ENCODE measurements at regions not wholly inside any gene's neighbourhood (a gene's known extent, or its start where the extent isn't known, plus 50 kb on each side); places are given as distances from the start of the nearest gene placed in this dataset.

DNA sequence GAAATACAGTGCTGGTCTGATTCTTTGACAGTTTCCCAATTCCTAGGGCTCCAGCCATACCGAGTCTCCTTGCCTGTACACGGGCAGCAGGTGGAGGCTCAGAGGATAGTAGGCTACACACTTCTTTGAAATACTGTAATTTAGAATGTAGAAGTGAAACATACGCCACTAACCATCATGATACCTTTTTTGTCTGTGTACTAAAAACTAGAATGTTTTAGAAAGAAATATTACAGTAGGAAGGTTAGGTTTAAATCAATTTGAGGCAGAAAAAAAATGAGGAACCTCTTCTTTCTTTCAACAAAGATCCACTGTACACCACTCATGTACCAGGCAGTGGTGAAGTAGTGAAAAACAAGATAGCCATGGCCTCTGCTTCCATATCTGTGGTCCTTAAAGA, 354.7 kb downstream of the MCTP2 start:
- peaks cover 14% of the 10 kb centered on the region for H3K36me3 Mint-ChIP-seq (ENCODE audit: low read depth)
- peak overlapping the region; percentile 64 for H3K4me3 Mint-ChIP-seq
- H3K27ac Mint-ChIP-seq = peak overlapping the region; percentile 81
- H3K27me3 Mint-ChIP-seq (ENCODE audit: low read depth) = peaks cover 73% of the 10 kb centered on the region
- peaks cover 7% of the 10 kb centered on the region for H3K9me3 Mint-ChIP-seq
- H3K4me1 Mint-ChIP-seq (ENCODE audit: low read depth) = peaks cover 58% of the 10 kb centered on the region

DNA sequence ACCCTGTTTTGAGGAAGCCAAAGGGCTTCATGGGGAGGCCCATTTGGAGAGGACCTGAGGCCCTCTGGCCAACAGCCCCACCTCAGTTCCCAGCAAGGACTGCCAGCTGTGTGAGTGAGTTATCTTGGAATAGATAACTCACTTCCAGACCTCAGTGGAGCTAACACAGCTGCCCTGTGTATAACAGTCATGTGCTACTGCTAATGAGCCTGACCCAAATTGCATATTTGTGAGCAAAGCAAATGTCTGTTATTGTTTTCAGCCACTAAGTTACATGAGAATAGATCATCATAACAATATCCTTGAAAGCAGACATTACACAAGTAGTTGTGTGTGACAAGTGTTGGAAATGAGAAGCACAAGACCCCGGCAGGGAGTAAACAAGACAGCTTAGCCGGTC, 355.8 kb downstream of the MCTP2 start:
- Mint-ChIP-seq H3K27me3 (ENCODE audit: low read depth) (peaks cover 66% of the 10 kb centered on the region), H3K4me3 (no peak overlapping the region), H3K27ac (no peak overlapping the region), H3K4me1 (ENCODE audit: low read depth) (peaks cover 54% of the 10 kb centered on the region), H3K36me3 (ENCODE audit: low read depth) (peaks cover 14% of the 10 kb centered on the region), H3K9me3 (peaks cover 7% of the 10 kb centered on the region)

DNA sequence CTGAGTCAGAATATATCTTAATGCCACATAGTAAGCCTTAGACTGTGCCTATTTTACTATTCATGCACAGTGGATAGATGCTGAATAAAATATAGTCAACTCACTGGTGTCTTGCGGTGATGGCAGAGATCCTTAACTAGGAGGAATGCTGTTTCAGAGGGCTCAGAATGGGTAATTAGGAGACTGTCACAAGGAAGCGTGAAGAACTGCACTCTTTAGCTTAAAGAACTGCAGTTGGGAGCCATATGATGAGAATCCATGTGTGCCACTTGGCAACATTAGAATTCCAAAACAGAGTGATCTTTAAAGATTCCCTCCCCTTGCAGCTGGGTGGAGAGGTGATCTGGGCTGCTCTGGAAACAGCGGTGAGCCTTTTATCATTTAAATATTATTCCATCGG, 357.6 kb downstream of the MCTP2 start:
- Mint-ChIP-seq H3K4me3 (no peak overlapping the region), H3K27me3 (ENCODE audit: low read depth) (peaks cover 67% of the 10 kb centered on the region), H3K27ac (no peak overlapping the region), H3K36me3 (ENCODE audit: low read depth) (peaks cover 16% of the 10 kb centered on the region), H3K4me1 (ENCODE audit: low read depth) (peaks cover 43% of the 10 kb centered on the region), H3K9me3 (peaks cover 10% of the 10 kb centered on the region)

DNA sequence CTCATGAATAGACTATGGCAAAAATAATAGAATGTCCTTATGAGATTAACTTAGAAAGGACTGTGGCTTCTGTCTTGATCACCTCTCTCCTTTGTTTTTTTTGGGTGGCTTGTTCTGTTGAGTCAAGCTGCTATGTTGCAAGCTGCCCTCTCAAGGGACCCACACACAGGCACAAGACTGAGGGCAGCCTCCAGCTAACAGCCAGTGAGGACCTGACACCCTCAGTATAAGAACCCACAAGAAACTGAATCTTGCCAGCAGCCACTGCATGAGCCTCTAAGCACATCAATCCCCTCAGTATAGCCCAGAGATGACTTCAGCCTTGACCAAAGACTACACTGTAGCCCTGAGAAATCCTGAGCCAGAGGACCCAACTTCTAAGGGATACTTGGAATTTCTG, 361.1 kb downstream of the MCTP2 start:
- Mint-ChIP-seq H3K4me1 (ENCODE audit: low read depth) (peaks cover 13% of the 10 kb centered on the region), H3K4me3 (no peak overlapping the region), H3K27ac (no peak overlapping the region), H3K27me3 (ENCODE audit: low read depth) (peaks cover 77% of the 10 kb centered on the region), H3K36me3 (ENCODE audit: low read depth) (peaks cover 7% of the 10 kb centered on the region), H3K9me3 (peaks cover 3% of the 10 kb centered on the region)

- Mint-ChIP-seq H3K27ac (no peak overlapping the region), H3K36me3 (ENCODE audit: low read depth) (peaks cover 2% of the 10 kb centered on the region), H3K4me1 (ENCODE audit: low read depth) (peaks cover 9% of the 10 kb centered on the region), H3K9me3 (peaks cover 3% of the 10 kb centered on the region), H3K27me3 (ENCODE audit: low read depth) (peaks cover 86% of the 10 kb centered on the region), H3K4me3 (no peak overlapping the region)
Measured at GRCh38 chr15:94596707-94597106, 365.3 kb downstream of the MCTP2 start.

GRCh38 chr15:94600505-94600904, 369.1 kb downstream of the MCTP2 start:
- H3K27me3 Mint-ChIP-seq (ENCODE audit: low read depth) = peaks cover 90% of the 10 kb centered on the region
- H3K36me3 Mint-ChIP-seq (ENCODE audit: low read depth) = peaks cover 2% of the 10 kb centered on the region
- peaks cover 6% of the 10 kb centered on the region for H3K4me1 Mint-ChIP-seq (ENCODE audit: low read depth)
- H3K27ac Mint-ChIP-seq = no peak overlapping the region
- peaks cover 2% of the 10 kb centered on the region for H3K9me3 Mint-ChIP-seq
- no peak overlapping the region for H3K4me3 Mint-ChIP-seq

GRCh38 chr15:94602754-94603470, 371.6 kb downstream of the MCTP2 start:
- H3K4me3 Mint-ChIP-seq = no peak overlapping the region

GRCh38 chr15:94606286-94606685, 374.9 kb downstream of the MCTP2 start:
- H3K4me1 Mint-ChIP-seq (ENCODE audit: low read depth) = peaks cover 54% of the 10 kb centered on the region
- no peak overlapping the region for H3K27ac Mint-ChIP-seq
- peaks cover 13% of the 10 kb centered on the region for H3K9me3 Mint-ChIP-seq
- H3K36me3 Mint-ChIP-seq (ENCODE audit: low read depth) = peaks cover 15% of the 10 kb centered on the region
- peak overlapping the region; percentile 32 for H3K4me3 Mint-ChIP-seq
- peaks cover 65% of the 10 kb centered on the region for H3K27me3 Mint-ChIP-seq (ENCODE audit: low read depth)

More at GRCh38 chr15:94602754-94603470, 371.6 kb downstream of the MCTP2 start:
- Mint-ChIP-seq H3K27ac (no peak overlapping the region), H3K9me3 (peaks cover 10% of the 10 kb centered on the region), H3K4me1 (ENCODE audit: low read depth) (peaks cover 27% of the 10 kb centered on the region), H3K27me3 (ENCODE audit: low read depth) (peaks cover 84% of the 10 kb centered on the region), H3K36me3 (ENCODE audit: low read depth) (peaks cover 12% of the 10 kb centered on the region)

GRCh38 chr15:94607176-94607654, 375.9 kb downstream of the MCTP2 start:
- H3K27ac Mint-ChIP-seq = peak overlapping the region; percentile 67
- H3K27me3 Mint-ChIP-seq (ENCODE audit: low read depth) = peaks cover 66% of the 10 kb centered on the region

GRCh38 chr15:94610069-94610468, 378.7 kb downstream of the MCTP2 start:
- H3K36me3 Mint-ChIP-seq (ENCODE audit: low read depth) = peaks cover 17% of the 10 kb centered on the region
- no peak overlapping the region for H3K27ac Mint-ChIP-seq
- H3K4me3 Mint-ChIP-seq = peak overlapping the region; percentile 35
- H3K9me3 Mint-ChIP-seq = peaks cover 13% of the 10 kb centered on the region
- peaks cover 64% of the 10 kb centered on the region for H3K4me1 Mint-ChIP-seq (ENCODE audit: low read depth)
- peaks cover 64% of the 10 kb centered on the region for H3K27me3 Mint-ChIP-seq (ENCODE audit: low read depth)

More at GRCh38 chr15:94607176-94607654, 375.9 kb downstream of the MCTP2 start:
- peaks cover 15% of the 10 kb centered on the region for H3K36me3 Mint-ChIP-seq (ENCODE audit: low read depth)
- peaks cover 13% of the 10 kb centered on the region for H3K9me3 Mint-ChIP-seq
- H3K4me3 Mint-ChIP-seq = peak overlapping the region; percentile 74
- peaks cover 55% of the 10 kb centered on the region for H3K4me1 Mint-ChIP-seq (ENCODE audit: low read depth)

DNA sequence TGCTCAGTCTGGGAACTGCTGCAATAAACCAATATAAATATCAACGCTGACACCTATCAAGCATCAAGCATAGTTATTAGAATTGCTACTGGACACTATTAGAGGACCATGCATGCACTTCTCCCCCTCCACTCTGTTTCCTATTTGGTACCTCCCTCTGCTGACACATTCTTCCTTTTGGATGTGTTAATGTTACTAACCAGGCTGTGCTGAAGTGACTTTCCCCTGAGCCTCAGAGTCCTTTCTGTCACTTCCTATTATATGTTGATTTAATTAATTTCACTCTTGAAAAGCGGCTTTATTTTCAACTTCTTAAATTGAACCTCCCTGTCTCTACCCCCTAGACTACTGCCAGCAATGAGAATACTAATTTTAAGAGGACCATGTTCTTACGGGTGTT, 379.1 kb downstream of the MCTP2 start:
- H3K36me3 Mint-ChIP-seq (ENCODE audit: low read depth) = peaks cover 16% of the 10 kb centered on the region
- H3K4me1 Mint-ChIP-seq (ENCODE audit: low read depth) = peaks cover 64% of the 10 kb centered on the region
- H3K27me3 Mint-ChIP-seq (ENCODE audit: low read depth) = peaks cover 64% of the 10 kb centered on the region
- H3K9me3 Mint-ChIP-seq = peaks cover 11% of the 10 kb centered on the region
- H3K4me3 Mint-ChIP-seq = peak overlapping the region; percentile 38
- peak overlapping the region; percentile 69 for H3K27ac Mint-ChIP-seq

DNA sequence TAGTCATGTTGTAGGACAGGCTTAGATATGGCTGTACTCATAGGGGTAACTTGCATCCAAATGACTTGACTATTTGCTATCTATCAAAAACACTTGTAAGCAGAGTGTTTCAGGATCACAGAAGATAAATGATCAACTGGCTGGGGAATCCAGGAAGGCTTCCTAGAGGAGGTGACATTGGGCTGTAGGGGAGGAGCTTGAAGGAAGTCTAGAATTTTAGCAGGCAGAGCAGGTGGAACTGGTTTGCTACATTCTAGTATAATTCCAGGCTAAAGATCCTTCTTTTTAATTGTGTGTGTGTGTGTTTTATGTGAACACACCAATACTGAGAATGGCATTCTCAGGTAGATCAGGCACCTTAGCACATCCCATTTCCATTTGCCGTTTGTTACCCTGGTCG, 380.3 kb downstream of the MCTP2 start:
- H3K4me3 Mint-ChIP-seq = no peak overlapping the region
- H3K27me3 Mint-ChIP-seq (ENCODE audit: low read depth) = peaks cover 66% of the 10 kb centered on the region
- H3K36me3 Mint-ChIP-seq (ENCODE audit: low read depth) = peaks cover 9% of the 10 kb centered on the region
- peaks cover 56% of the 10 kb centered on the region for H3K4me1 Mint-ChIP-seq (ENCODE audit: low read depth)
- no peak overlapping the region for H3K27ac Mint-ChIP-seq
- H3K9me3 Mint-ChIP-seq = peaks cover 8% of the 10 kb centered on the region

DNA sequence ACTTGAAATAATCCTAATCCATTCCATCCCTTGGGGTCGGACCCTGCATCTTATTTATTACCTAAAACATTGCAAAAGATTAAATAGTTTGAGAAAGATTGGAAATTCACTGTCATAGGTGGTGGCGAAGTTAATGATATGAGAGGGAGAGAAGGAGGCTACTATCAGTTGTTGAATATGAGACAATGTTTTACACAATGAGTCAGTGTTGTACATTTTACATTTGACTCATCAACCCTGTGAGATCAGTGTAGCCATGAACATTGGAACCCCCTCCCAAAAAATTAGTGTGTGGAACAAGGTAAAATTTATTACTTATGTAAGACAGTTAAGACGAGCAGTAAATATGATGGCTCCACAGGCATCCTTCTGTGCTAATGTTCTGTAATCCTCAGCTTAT, 384.3 kb downstream of the MCTP2 start:
- H3K36me3 Mint-ChIP-seq (ENCODE audit: low read depth) = peaks cover 5% of the 10 kb centered on the region
- peaks cover 78% of the 10 kb centered on the region for H3K27me3 Mint-ChIP-seq (ENCODE audit: low read depth)
- H3K9me3 Mint-ChIP-seq = no peaks in the 10 kb centered on the region
- no peak overlapping the region for H3K27ac Mint-ChIP-seq
- peaks cover 26% of the 10 kb centered on the region for H3K4me1 Mint-ChIP-seq (ENCODE audit: low read depth)
- H3K4me3 Mint-ChIP-seq = no peak overlapping the region

- no peak overlapping the region for H3K27ac Mint-ChIP-seq
- H3K9me3 Mint-ChIP-seq = no peaks in the 10 kb centered on the region
- H3K4me1 Mint-ChIP-seq (ENCODE audit: low read depth) = peaks cover 5% of the 10 kb centered on the region
- H3K36me3 Mint-ChIP-seq (ENCODE audit: low read depth) = peaks cover 3% of the 10 kb centered on the region
- H3K27me3 Mint-ChIP-seq (ENCODE audit: low read depth) = peaks cover 36% of the 10 kb centered on the region
- H3K4me3 Mint-ChIP-seq = no peak overlapping the region
Measured at GRCh38 chr15:94620632-94621031, 389.3 kb downstream of the MCTP2 start.

- Mint-ChIP-seq H3K4me3 (no peak overlapping the region), H3K4me1 (ENCODE audit: low read depth) (peaks cover 3% of the 10 kb centered on the region), H3K36me3 (ENCODE audit: low read depth) (peaks cover 3% of the 10 kb centered on the region), H3K27me3 (ENCODE audit: low read depth) (peaks cover 28% of the 10 kb centered on the region), H3K9me3 (no peaks in the 10 kb centered on the region), H3K27ac (no peak overlapping the region)
Measured at GRCh38 chr15:94621736-94622135, 390.4 kb downstream of the MCTP2 start.
